GM23338 (cell line): ENCODE measurements at regions not wholly inside any gene's neighbourhood (a gene's known extent, or its start where the extent isn't known, plus 50 kb on each side); places are given as distances from the start of the nearest gene placed in this dataset.

ENCODE experiments used
- ATAC-seq: fragments of 200-7000 bp; cut with Tn5 transposase; 3 replicates; pipeline ENCODE4 v1.9.1; 2020
- DNase-seq: peaks from one replicate; pipeline ENCODE4 v3.0.0-alpha.2; 2015; ENCODE audit warnings: low spot score
- H2AFZ ChIP-seq: fragments of 200-600 bp; sonication (generic); 2 replicates; pipeline ENCODE4 v1.8.0; 2016; ENCODE audit warnings: antibody characterized with exemption, mild to moderate bottlenecking, moderate library complexity
- H3F3A ChIP-seq: fragments of 200-600 bp; sonication (generic); replicated peaks from 2 replicates; pipeline ENCODE4 v1.8.0; 2017; ENCODE audit warnings: antibody characterized with exemption, mixed run types, low read depth
- H3K27ac ChIP-seq: fragments of 200-600 bp; sonication (generic); 2 replicates; pipeline ENCODE4 v1.6.1; 2016; ENCODE audit warnings: low read depth
- H3K27me3 ChIP-seq: fragments of 200-600 bp; sonication (generic); 2 replicates; pipeline ENCODE4 v1.8.0; 2016; ENCODE audit warnings: mild to moderate bottlenecking, mixed run types, moderate library complexity; ENCODE audit not compliant: insufficient read depth
- H3K36me3 ChIP-seq: fragments of 200-600 bp; sonication (generic); 2 replicates; pipeline ENCODE4 v1.8.0; 2016; ENCODE audit warnings: mild to moderate bottlenecking; ENCODE audit not compliant: insufficient read depth
- H3K4me1 ChIP-seq: fragments of 200-600 bp; sonication (generic); 2 replicates; pipeline ENCODE4 v1.8.0; 2016; ENCODE audit warnings: mild to moderate bottlenecking, moderate library complexity; ENCODE audit not compliant: insufficient read depth
- H3K4me2 ChIP-seq: fragments of 200-600 bp; sonication (generic); 2 replicates; pipeline ENCODE4 v1.7.1; 2017; ENCODE audit warnings: mixed run types
- H3K4me3 ChIP-seq: fragments of 200-600 bp; sonication (generic); 2 replicates; pipeline ENCODE4 v1.6.1; 2016; ENCODE audit warnings: mixed run types
- H3K79me2 ChIP-seq: fragments of 200-600 bp; sonication (generic); replicated peaks from 2 replicates; pipeline ENCODE4 v1.8.0; 2017; ENCODE audit warnings: mild to moderate bottlenecking; ENCODE audit not compliant: insufficient read depth
- H3K9me2 ChIP-seq: fragments of 200-600 bp; sonication (generic); 2 replicates; pipeline ENCODE4 v1.8.0; 2017; ENCODE audit not compliant: insufficient read depth
- H4K20me1 ChIP-seq: fragments of 200-600 bp; sonication (generic); replicated peaks from 2 replicates; pipeline ENCODE4 v1.8.0; 2017; ENCODE audit warnings: mild to moderate bottlenecking; ENCODE audit not compliant: insufficient read depth
- H3K27ac Mint-ChIP-seq: 2 replicates; pipeline ENCODE4 v1.8.0; 2020; ENCODE audit warnings: inconsistent platforms, mild to moderate bottlenecking, moderate library complexity, mixed read lengths
- H3K27me3 Mint-ChIP-seq: 3 replicates; pipeline ENCODE4 v1.8.0; 2022; ENCODE audit warnings: low read depth, mild to moderate bottlenecking, moderate library complexity, mixed read lengths, inconsistent platforms; ENCODE audit not compliant: insufficient read depth, poor library complexity
- H3K36me3 Mint-ChIP-seq: 3 replicates; pipeline ENCODE4 v1.8.0; 2021; ENCODE audit warnings: low read depth, mild to moderate bottlenecking, inconsistent platforms, moderate library complexity, mixed read lengths
- H3K4me1 Mint-ChIP-seq: 3 replicates; pipeline ENCODE4 v1.8.0; 2020; ENCODE audit warnings: mild to moderate bottlenecking, inconsistent platforms, mixed read lengths
- H3K4me3 Mint-ChIP-seq: 3 replicates; pipeline ENCODE4 v1.8.0; 2021; ENCODE audit warnings: moderate library complexity, mild to moderate bottlenecking, inconsistent platforms, mixed read lengths
- H3K9me3 Mint-ChIP-seq: 3 replicates; pipeline ENCODE4 v1.8.0; 2020; ENCODE audit warnings: moderate library complexity, mild to moderate bottlenecking, inconsistent platforms, mixed read lengths
- CTCF ChIP-seq, 2 experiments: fragments of 200-600 bp in 1 of 2; sonication (generic) in 1 of 2; conservative IDR thresholded peaks; 2 replicates each; pipeline versions ENCODE4 v1.5.1 to v1.6.1; 2016 to 2017; ENCODE audit warnings: antibody characterized with exemption in 2 of 2, low read depth in 2 of 2, mild to moderate bottlenecking in 2 of 2, moderate library complexity in 1 of 2
- EZH2 ChIP-seq: fragments of 200-600 bp; sonication (generic); IDR thresholded peaks from one replicate; pipeline ENCODE4 v1.8.0; 2017; ENCODE audit warnings: antibody characterized with exemption, mild to moderate bottlenecking, low read depth; ENCODE audit not compliant: unreplicated experiment
- EZH2phosphoT487 ChIP-seq: fragments of 200-600 bp; sonication (generic); IDR thresholded peaks from one replicate; pipeline ENCODE4 v1.8.1; 2018; ENCODE audit warnings: antibody characterized with exemption; ENCODE audit not compliant: unreplicated experiment
- JUNB ChIP-seq: IDR thresholded peaks from one replicate; pipeline ENCODE4 v1.6.1; 2016; ENCODE audit warnings: antibody characterized with exemption; ENCODE audit not compliant: unreplicated experiment
- NANOG ChIP-seq: IDR thresholded peaks from 2 replicates; pipeline ENCODE4 v1.6.1; 2016; ENCODE audit warnings: antibody characterized with exemption, borderline replicate concordance
- POLR2AphosphoS5 ChIP-seq: IDR thresholded peaks from 2 replicates; pipeline ENCODE4 v1.6.1; 2016; ENCODE audit warnings: antibody characterized with exemption, low read depth
- REST ChIP-seq: IDR thresholded peaks from one replicate; pipeline ENCODE4 v1.6.1; 2018; ENCODE audit warnings: antibody characterized with exemption; ENCODE audit not compliant: unreplicated experiment
- STAT1 ChIP-seq: IDR thresholded peaks from one replicate; pipeline ENCODE4 v1.6.1; 2016; ENCODE audit warnings: antibody characterized with exemption; ENCODE audit not compliant: unreplicated experiment
- ZNF114 ChIP-seq: fragments of 250-450 bp; sonication (Bioruptor Pico); IDR thresholded peaks from 2 replicates; pipeline ENCODE4 v1.5.0; 2020; ENCODE audit warnings: mild to moderate bottlenecking, moderate library complexity
- ZNF331 ChIP-seq: fragments of 250-450 bp; sonication (Bioruptor Pico); IDR thresholded peaks from 2 replicates; pipeline ENCODE4 v1.5.0; 2020; ENCODE audit warnings: low read depth, mild to moderate bottlenecking, moderate library complexity
- ZNF462 ChIP-seq: fragments of 250-450 bp; sonication (Bioruptor Pico); IDR thresholded peaks from 2 replicates; pipeline ENCODE4 v1.5.0; 2020; ENCODE audit warnings: mild to moderate bottlenecking, moderate library complexity

- TF ChIP-seq JUNB: no peak
- no peak for TF ChIP-seq ZNF114 (CRISPR knock-in tag)
- no peaks in the 10 kb centered on the region for H3K36me3 ChIP-seq
- H3K36me3 Mint-ChIP-seq: no peaks in the 10 kb centered on the region
- no peak overlapping the region for H3K27ac ChIP-seq
- H4K20me1 ChIP-seq: no peaks in the 10 kb centered on the region
- H3K4me3 Mint-ChIP-seq: no peak overlapping the region
- H3K4me3 ChIP-seq: no peak overlapping the region
- 0 out of 2 replicates have a peak overlapping the region, but pooled peaks have one; percentile 21 for H3K27ac Mint-ChIP-seq
- H3K27me3 Mint-ChIP-seq: no peaks in the 10 kb centered on the region
- ATAC-seq (no peak), DNase-seq (no peak)
- H3F3A ChIP-seq: no peaks in the 10 kb centered on the region
- H3K4me1 ChIP-seq: no peaks in the 10 kb centered on the region
- H3K9me3 Mint-ChIP-seq: peaks cover 3% of the 10 kb centered on the region; the same call in 1 of the 3 replicates
- H2AFZ ChIP-seq: no peak overlapping the region
- no peaks in the 10 kb centered on the region for H3K79me2 ChIP-seq
- H3K4me2 ChIP-seq: no peak overlapping the region
- H3K27me3 ChIP-seq: no peaks in the 10 kb centered on the region
- H3K9me2 ChIP-seq: no peaks in the 10 kb centered on the region
- no peaks in the 10 kb centered on the region for H3K4me1 Mint-ChIP-seq
Observed at GRCh38 chr1:30188999-30189398, 534.4 kb downstream of the MATN1 start.

- Histone ChIP-seq H4K20me1 (no peaks in the 10 kb centered on the region), H3K4me3 (no peak overlapping the region), H3K27ac (no peak overlapping the region), H3K9me2 (no peaks in the 10 kb centered on the region), H2AFZ (no peak overlapping the region), H3K79me2 (no peaks in the 10 kb centered on the region), H3F3A (no peaks in the 10 kb centered on the region), H3K27me3 (no peaks in the 10 kb centered on the region), H3K36me3 (no peaks in the 10 kb centered on the region), H3K4me1 (no peaks in the 10 kb centered on the region), H3K4me2 (no peak overlapping the region)
- no peak overlapping the region for H3K4me3 Mint-ChIP-seq
- no peaks in the 10 kb centered on the region for H3K4me1 Mint-ChIP-seq
- H3K27me3 Mint-ChIP-seq: no peaks in the 10 kb centered on the region
- DNase-seq (no peak), ATAC-seq (no peak)
- peaks cover 3% of the 10 kb centered on the region; the same call in 1 of the 3 replicates for H3K9me3 Mint-ChIP-seq
- no peaks in the 10 kb centered on the region for H3K36me3 Mint-ChIP-seq
- H3K27ac Mint-ChIP-seq: no peak overlapping the region
- TF ChIP-seq STAT1 (no peak), POLR2AphosphoS5 (no peak), ZNF114 (CRISPR knock-in tag) (no peak), REST (no peak), ZNF331 (CRISPR knock-in tag) (no peak), ZNF462 (CRISPR knock-in tag) (no peak), EZH2phosphoT487 (no peak), NANOG (no peak), EZH2 (no peak), JUNB (no peak), CTCF (conservative IDR thresholded peaks at IDR 0.05; ENCODE audit: low read depth in 2 of 2) (no peak)
Observed at GRCh38 chr1:30188329-30188728, 535.1 kb downstream of the MATN1 start.
